Stimulated activated CD4-positive, alpha-beta T cell treated with anti-CD3 and anti-CD28 coated beads, Interleukin-15, amount 100 ng/mL, for 1 hour (primary cell): ENCODE measurements at regions not wholly inside any gene's neighbourhood (a gene's known extent, or its start where the extent isn't known, plus 50 kb on each side); places are given as distances from the start of the nearest gene placed in this dataset.
"Not testable (repeated sequence)": the region's sequence is repeated elsewhere in the genome, so short reads cannot be mapped to it uniquely, and the experiment has no call there.

Experiments used
- DNase-seq, 2 donors: peaks; one replicate each; pipeline ENCODE4 v3.0.0-alpha.2; 2020; ENCODE audit warnings: low read depth in 1 of 2, low spot score in 1 of 2

DNA sequence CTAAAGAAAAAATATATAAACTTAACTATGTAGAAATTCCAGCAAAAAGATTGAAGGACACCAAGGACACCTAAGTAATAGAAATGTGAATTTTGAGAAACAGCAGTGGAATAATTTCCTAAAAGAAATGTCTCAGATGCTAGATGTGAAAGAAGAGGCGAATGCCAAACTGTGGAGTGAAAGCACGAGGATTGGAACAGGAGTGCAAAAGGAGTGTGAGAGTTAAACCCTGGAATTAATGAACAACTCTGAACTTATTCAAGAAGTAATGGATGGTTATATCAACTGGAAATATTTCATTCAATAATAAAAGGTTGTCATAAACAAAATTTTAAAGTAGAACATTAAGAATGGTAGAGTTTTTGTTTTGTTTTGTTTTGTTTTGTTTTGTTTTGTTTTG is 78.5 kb upstream of the SGIP1 start:
- DNase-seq, result no peak

DNA sequence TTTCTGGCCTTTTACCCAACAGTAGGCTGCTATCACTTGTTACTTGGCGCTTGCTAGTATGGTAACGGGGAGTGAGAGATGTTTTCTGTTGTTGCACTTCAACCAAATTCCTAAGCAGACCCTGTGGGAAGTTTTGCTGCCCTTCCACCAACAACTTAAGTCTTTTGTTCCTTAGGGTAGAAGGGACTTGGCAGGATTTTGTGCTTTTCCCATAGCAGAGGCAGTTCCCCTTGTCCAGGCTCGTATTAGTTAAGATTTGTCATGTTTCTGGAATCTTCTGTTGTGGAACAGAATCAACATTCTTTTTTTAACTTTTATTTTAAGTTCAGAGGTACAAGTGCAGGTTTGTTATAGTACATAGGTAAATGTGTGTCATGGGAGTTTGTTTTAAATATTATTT is 73.2 kb upstream of the SGIP1 start:
- no peak for DNase-seq

DNA sequence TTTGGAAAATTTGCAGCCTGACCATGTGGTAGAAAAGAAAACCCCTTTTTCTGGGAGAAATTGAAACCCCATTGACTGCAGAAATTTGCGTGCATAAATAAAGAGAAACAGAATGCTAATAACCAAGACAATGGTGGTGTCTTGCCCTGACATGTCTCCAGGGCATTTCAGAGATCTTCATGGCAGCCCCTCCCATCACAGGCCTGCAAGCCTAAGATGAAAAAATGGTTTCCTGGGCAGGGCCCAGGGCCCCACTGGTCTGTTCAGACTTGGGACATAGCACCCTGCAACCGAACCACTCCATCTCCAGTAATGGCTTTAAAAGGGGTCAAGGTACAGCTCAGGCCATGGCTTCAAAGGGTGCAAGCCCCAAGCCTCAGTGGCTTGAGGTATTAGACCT is 71.6 kb upstream of the SGIP1 start:
- DNase-seq, result no peak

DNA sequence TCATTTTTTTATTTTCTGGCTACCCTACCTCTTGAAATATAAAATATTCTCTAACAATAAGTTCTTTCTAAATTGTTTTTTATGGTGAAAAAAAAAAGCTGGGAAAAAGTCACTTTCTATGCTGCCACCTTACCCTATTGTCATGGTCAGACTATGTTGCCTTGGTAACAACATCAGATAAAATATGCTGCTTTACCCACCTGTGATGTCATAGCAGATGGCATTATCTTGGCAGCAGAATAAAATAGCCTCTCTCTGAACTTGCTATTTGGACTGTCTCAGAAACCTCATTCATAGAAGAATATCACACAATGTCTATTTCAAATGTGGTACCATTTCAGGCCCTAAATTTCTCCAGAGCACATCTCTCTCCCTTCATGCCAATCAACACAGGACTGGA is 69.6 kb upstream of the SGIP1 start:
- no peak for DNase-seq

DNA sequence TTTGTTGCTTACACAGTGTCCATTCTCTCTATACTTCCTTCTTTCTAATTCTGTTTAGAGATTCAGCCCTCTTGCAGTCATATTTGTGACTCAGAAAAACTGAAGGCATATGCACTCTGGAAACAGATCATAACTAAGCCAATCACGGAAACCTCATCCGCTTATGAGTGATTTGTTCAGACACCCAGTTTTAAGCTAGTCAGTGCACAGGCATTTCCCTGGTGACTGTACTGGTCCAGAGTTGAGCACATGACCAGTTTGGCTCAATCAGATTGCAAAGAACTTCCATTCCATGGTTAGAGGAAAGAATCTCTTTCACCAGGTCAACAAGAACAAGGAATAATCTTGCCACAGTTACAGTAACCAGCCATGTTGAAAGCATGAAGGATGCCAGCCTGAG is 69.2 kb upstream of the SGIP1 start:
- DNase-seq, result no peak

DNA sequence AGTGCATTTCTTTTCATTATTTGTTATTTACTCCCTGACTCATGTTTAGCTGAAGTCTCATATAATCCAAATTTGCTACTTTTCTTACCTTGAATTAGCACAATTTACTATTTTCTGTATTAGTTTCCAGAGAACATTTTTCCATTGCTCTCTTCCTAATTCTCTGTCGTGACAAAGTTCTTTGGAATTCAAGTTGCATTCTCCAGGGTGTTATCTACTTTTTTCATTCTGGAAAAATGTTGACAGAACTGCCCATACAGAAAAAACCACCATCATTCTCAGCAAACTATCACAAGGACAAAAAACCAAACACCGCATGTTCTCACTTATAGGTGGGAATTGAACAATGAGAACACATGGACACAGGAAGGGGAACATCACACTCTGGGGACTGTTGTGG is 67.3 kb upstream of the SGIP1 start:
- DNase-seq, result not testable (repeated sequence)

DNA sequence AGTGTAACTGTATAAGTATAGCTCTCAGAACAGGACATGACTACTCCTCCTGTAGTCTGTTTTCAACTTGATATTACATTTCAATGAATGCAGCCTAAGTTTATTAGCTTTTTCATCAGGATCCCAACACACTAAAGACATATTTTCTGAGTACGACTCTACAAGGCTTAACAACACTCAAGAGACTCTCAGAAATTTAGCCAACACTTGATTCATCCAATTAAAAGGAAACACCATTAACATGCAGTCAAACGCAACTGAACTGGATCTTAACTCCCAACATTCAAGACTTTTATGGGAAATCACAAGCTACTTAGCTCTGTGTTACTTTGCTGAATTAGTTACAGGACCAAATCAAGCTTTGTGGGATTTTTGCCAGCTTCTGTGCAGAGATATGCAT is 65.2 kb upstream of the SGIP1 start:
- no peak for DNase-seq

DNA sequence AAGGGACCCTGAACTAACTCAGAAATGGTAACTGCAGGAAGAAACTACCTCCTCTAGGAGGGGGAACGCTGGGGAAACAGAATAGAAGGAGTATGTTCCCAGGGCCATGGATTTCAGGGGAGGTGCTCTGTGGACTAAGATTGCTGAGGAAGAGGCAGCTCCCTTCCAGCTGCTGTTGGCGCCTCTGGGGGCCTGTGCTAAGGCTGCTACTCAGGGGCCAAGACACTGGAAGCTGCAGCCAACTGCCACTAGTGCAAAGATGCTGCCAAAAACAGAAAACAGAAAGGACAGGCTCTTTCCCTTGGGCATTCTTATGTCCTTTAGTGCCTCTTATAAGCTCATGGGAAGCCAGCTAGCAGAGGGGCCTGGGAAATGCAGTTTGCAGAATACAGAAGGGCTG is 58.0 kb upstream of the SGIP1 start:
- no peak for DNase-seq

DNA sequence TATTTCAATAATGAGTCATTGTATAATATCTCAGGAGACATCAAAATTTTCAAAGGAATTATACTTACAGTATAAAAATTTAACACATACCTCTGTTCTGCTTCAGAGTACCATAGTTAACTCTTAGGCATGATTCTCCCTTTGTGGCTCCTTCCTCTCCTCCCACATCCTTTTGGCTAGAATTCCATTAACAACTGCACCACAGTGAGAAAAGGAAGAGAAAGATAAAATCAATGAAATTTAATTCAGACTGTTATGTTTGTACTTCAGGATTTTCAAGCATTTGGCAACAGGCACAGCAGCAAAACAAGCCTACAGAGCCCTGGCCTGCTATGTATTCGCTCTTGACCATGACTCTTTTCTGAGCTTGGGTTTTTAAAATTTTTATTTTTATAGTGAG is 57.2 kb upstream of the SGIP1 start:
- DNase-seq, result no peak

DNA sequence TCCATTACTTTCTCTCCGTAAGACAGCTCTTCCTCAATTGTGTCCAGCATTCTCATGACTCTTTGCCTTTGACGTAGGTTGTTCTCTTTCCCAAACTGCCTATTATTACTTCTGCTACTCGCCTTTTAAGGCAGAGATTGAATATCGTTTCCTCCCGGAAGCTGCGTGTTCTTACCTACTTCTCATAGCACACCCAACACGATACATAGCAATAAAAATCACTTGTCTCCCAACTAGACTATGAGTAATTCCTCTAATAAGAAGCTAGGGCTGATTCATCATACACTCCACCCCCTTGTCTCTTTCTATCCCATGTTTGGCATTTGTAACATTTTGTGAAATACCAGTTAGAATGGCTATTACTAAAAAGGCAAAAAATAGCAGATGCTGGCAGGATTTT is 55.8 kb upstream of the SGIP1 start:
- no peak for DNase-seq

DNA sequence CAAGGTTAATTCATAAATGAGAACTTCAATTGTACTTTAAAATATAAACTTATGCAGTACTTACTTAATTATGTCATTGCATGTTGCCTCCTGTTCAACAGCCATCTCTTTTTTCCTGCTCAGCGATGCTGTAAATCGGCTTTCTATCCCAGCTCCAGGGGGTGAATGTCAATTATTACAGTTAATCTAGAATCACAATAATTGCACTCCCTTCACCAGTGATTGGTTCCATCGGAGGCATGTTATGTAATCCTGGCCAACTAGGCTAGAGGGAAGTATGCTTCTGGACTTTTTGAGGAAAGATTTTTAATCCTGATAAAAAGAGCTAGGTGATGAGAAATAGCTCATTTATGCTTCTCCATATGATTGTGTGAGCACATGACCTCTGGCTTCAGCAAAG is 53.8 kb upstream of the SGIP1 start:
- no peak for DNase-seq

DNA sequence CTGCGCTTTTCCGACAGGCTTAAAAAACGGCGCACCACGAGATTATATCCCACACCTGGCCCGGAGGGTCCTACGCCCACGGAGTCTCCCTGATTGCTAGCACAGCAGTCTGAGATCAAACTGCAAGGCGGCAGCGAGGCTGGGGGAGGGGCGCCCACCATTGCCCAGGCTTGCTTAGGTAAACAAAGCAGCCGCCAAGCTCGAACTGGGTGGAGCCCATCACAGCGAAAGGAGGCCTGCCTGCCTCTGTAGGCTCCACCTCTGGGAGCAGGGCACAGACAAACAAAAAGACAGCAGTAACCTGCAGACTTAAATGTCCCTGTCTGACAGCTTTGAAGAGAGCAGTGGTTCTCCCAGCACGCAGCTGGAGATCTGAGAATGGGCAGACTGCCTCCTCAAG is 52.7 kb upstream of the SGIP1 start:
- not testable (repeated sequence) for DNase-seq
